ENCODE measurements at regions not wholly inside any gene's neighbourhood (a gene's known extent, or its start where the extent isn't known, plus 50 kb on each side); places are given as distances from the start of the nearest gene placed in this dataset.

- DNase-seq (ENCODE audit: low read depth in 2 of 2): no peak
These were observed 102.3 kb upstream of the ZNF217 start for GRCh38 chr20:53695797-53696527.

- no peak for DNase-seq (ENCODE audit: low read depth in 2 of 2)
These were observed 99.7 kb upstream of the ZNF217 start for GRCh38 chr20:53693262-53693871.

GRCh38 chr20:53692465-53693067, 98.9 kb upstream of the ZNF217 start:
- DNase-seq (ENCODE audit: low read depth in 2 of 2): no peak

- no peak for DNase-seq (ENCODE audit: low read depth in 2 of 2)
These were observed 98.2 kb upstream of the ZNF217 start for GRCh38 chr20:53691811-53692192.

GRCh38 chr20:53691060-53691810, 97.6 kb upstream of the ZNF217 start:
- DNase-seq (ENCODE audit: low read depth in 2 of 2): no peak

GRCh38 chr20:53688085-53688484, 94.4 kb upstream of the ZNF217 start:
- DNase-seq (ENCODE audit: low read depth in 2 of 2): no peak

GRCh38 chr20:53685070-53685595, 91.5 kb upstream of the ZNF217 start:
- DNase-seq (ENCODE audit: low read depth in 2 of 2): no peak

GRCh38 chr20:53683506-53683905, 89.9 kb upstream of the ZNF217 start:
- no peak for DNase-seq (ENCODE audit: low read depth in 2 of 2)

- no peak for DNase-seq (ENCODE audit: low read depth in 2 of 2)
These were observed 87.9 kb upstream of the ZNF217 start for GRCh38 chr20:53681352-53682212.

GRCh38 chr20:53679597-53680309, 86.1 kb upstream of the ZNF217 start:
- no peak for DNase-seq (ENCODE audit: low read depth in 2 of 2)

- DNase-seq (ENCODE audit: low read depth in 2 of 2): no peak
These were observed 85.5 kb upstream of the ZNF217 start for GRCh38 chr20:53678990-53679596.

GRCh38 chr20:53678315-53678989, 84.8 kb upstream of the ZNF217 start:
- DNase-seq (ENCODE audit: low read depth in 2 of 2): no peak

GRCh38 chr20:53677447-53678314, 84.0 kb upstream of the ZNF217 start:
- DNase-seq (ENCODE audit: low read depth in 2 of 2): no peak

- DNase-seq (ENCODE audit: low read depth in 2 of 2): no peak
These were observed 83.3 kb upstream of the ZNF217 start for GRCh38 chr20:53676987-53677386.

GRCh38 chr20:53676519-53676822, 82.8 kb upstream of the ZNF217 start:
- DNase-seq (ENCODE audit: low read depth in 2 of 2): no peak

GRCh38 chr20:53672484-53673129, 79.0 kb upstream of the ZNF217 start:
- no peak for DNase-seq (ENCODE audit: low read depth in 2 of 2)

- no peak for DNase-seq (ENCODE audit: low read depth in 2 of 2)
These were observed 77.7 kb upstream of the ZNF217 start for GRCh38 chr20:53671370-53671769.

All from stimulated activated CD8-positive, alpha-beta memory T cell treated with anti-CD3 and anti-CD28 coated beads, Interleukin-2, amount 100 ng/mL, for 48 hours (primary cell).